ENCODE measurements at regions not wholly inside any gene's neighbourhood (a gene's known extent, or its start where the extent isn't known, plus 50 kb on each side); places are given as distances from the start of the nearest gene placed in this dataset.

DNA sequence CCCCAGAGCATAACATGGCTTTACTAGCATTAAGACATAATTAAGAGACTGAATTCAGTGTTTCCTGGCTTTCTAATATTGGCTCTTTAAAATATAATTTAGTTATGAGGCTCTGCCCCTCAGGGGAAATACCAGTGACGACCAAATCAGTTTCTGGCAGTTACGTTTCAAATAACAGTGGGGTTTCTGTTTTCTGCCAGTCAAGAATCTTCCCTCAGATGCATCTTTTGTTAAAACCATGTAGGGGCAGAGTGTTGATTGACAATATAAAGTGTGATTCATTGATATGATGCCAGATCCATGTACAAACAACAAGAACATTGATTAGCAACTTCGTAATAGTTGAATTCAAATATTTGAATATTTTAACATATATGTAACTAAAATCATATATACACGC, 1169.7 kb downstream of the DIAPH3 start:
- Histone ChIP-seq H3K9me2 (replicated peaks; ENCODE audit: insufficient read depth, low read length) (no peaks in the 10 kb centered on the region), H3K4me1 (ENCODE audit: low read length) (no peaks in the 10 kb centered on the region), H3K27ac (ENCODE audit: low read length) (no peak overlapping the region), H3K27me3 (replicated peaks; ENCODE audit: insufficient read depth, low read length) (no peaks in the 10 kb centered on the region), H3K9me3 (replicated peaks; ENCODE audit: insufficient read depth, low read length) (no peaks in the 10 kb centered on the region), H3K9ac (ENCODE audit: low read length) (no peak overlapping the region), H3F3A (ENCODE audit: insufficient read depth, low read length) (no peaks in the 10 kb centered on the region), H3K36me3 (replicated peaks; ENCODE audit: insufficient read depth, low read length) (no peaks in the 10 kb centered on the region), H2AFZ (ENCODE audit: low read length) (no peak overlapping the region), H3K4me2 (ENCODE audit: low read depth, low read length) (no peak overlapping the region), H3K79me2 (ENCODE audit: low read length) (no peaks in the 10 kb centered on the region), H4K20me1 (ENCODE audit: insufficient read depth, low read length) (no peaks in the 10 kb centered on the region), H3K4me3 (ENCODE audit: low read length) (no peak overlapping the region)
- no peak for TF ChIP-seq EZH2phosphoT487 (IDR thresholded peaks at IDR 0.05; ENCODE audit: low read length)
- DNase-seq: no peak

DNA sequence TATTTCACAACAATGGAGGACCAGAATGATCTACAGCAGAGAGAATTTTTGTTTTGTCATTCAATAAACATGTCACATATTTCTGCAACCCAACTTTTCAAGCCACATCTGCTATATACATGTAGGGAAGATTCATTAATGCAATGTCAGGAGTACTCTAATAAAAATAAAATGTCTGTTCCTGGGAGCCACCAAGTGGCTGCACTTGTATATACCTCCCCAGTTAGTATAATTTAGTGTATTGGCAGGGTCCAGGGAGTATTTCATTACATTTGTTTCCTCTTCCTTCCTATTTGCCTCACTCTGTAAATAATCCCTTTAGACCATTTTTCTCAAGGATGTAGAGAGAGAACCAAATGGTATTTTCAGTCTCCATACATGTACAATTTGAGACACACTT, 1169.0 kb downstream of the DIAPH3 start:
- H3K27me3 ChIP-seq (replicated peaks; ENCODE audit: insufficient read depth, low read length): no peaks in the 10 kb centered on the region
- no peaks in the 10 kb centered on the region for H3K36me3 ChIP-seq (replicated peaks; ENCODE audit: insufficient read depth, low read length)
- TF ChIP-seq EZH2 (optimal IDR thresholded peaks at IDR 0.05; ENCODE audit: low read depth, low read length): no peak
- TF ChIP-seq, protein P1, sequence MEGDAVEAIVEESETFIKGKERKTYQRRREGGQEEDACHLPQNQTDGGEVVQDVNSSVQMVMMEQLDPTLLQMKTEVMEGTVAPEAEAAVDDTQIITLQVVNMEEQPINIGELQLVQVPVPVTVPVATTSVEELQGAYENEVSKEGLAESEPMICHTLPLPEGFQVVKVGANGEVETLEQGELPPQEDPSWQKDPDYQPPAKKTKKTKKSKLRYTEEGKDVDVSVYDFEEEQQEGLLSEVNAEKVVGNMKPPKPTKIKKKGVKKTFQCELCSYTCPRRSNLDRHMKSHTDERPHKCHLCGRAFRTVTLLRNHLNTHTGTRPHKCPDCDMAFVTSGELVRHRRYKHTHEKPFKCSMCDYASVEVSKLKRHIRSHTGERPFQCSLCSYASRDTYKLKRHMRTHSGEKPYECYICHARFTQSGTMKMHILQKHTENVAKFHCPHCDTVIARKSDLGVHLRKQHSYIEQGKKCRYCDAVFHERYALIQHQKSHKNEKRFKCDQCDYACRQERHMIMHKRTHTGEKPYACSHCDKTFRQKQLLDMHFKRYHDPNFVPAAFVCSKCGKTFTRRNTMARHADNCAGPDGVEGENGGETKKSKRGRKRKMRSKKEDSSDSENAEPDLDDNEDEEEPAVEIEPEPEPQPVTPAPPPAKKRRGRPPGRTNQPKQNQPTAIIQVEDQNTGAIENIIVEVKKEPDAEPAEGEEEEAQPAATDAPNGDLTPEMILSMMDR (IDR thresholded peaks at IDR 0.05; ENCODE audit: low read length): no peak
- TF ChIP-seq EZH2phosphoT487 (IDR thresholded peaks at IDR 0.05; ENCODE audit: low read length): no peak
- no peaks in the 10 kb centered on the region for H3F3A ChIP-seq (ENCODE audit: insufficient read depth, low read length)
- H2AFZ ChIP-seq (ENCODE audit: low read length): no peak overlapping the region
- H3K9me2 ChIP-seq (replicated peaks; ENCODE audit: insufficient read depth, low read length): no peaks in the 10 kb centered on the region
- no peaks in the 10 kb centered on the region for H4K20me1 ChIP-seq (ENCODE audit: insufficient read depth, low read length)
- no peak overlapping the region for H3K9ac ChIP-seq (ENCODE audit: low read length)
- H3K79me2 ChIP-seq (ENCODE audit: low read length): no peaks in the 10 kb centered on the region
- H3K27ac ChIP-seq (ENCODE audit: low read length): no peak overlapping the region
- DNase-seq: no peak
- no peaks in the 10 kb centered on the region for H3K4me1 ChIP-seq (ENCODE audit: low read length)
- no peak overlapping the region for H3K4me2 ChIP-seq (ENCODE audit: low read depth, low read length)
- no peaks in the 10 kb centered on the region for H3K9me3 ChIP-seq (replicated peaks; ENCODE audit: insufficient read depth, low read length)
- H3K4me3 ChIP-seq (ENCODE audit: low read length): no peak overlapping the region

DNA sequence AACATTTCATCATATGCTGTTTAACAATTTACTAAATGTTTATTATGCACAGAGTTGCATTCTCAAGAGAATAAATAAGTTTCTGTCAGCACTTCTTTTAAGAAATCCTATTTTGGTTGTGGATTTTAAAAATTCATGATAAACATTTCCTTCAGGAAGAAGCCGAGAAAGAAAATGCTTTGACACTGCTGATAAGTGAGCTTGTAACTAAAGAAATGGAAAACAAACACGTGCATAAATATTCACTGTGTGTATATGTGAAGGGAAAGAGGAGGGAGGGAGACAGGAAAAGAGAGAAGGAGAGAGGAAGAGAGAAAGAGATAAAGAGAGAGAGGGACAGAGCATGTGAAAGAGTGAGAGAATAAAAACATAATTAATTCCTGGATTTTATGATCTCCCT, 1165.0 kb downstream of the DIAPH3 start:
- Histone ChIP-seq H3K4me1 (ENCODE audit: low read length) (no peaks in the 10 kb centered on the region), H4K20me1 (ENCODE audit: insufficient read depth, low read length) (no peaks in the 10 kb centered on the region), H3K9me2 (replicated peaks; ENCODE audit: insufficient read depth, low read length) (no peaks in the 10 kb centered on the region), H3F3A (ENCODE audit: insufficient read depth, low read length) (no peaks in the 10 kb centered on the region), H3K79me2 (ENCODE audit: low read length) (no peaks in the 10 kb centered on the region), H3K4me3 (ENCODE audit: low read length) (no peak overlapping the region), H3K27ac (ENCODE audit: low read length) (no peak overlapping the region), H3K9ac (ENCODE audit: low read length) (no peak overlapping the region), H3K27me3 (replicated peaks; ENCODE audit: insufficient read depth, low read length) (no peaks in the 10 kb centered on the region), H3K36me3 (replicated peaks; ENCODE audit: insufficient read depth, low read length) (no peaks in the 10 kb centered on the region), H3K9me3 (replicated peaks; ENCODE audit: insufficient read depth, low read length) (no peaks in the 10 kb centered on the region), H2AFZ (ENCODE audit: low read length) (no peak overlapping the region), H3K4me2 (ENCODE audit: low read depth, low read length) (no peak overlapping the region)
- TF ChIP-seq, protein P1 (IDR thresholded peaks at IDR 0.05; ENCODE audit: low read length): no peak
- no peak for TF ChIP-seq EZH2 (optimal IDR thresholded peaks at IDR 0.05; ENCODE audit: low read depth, low read length)
- no peak for DNase-seq

DNA sequence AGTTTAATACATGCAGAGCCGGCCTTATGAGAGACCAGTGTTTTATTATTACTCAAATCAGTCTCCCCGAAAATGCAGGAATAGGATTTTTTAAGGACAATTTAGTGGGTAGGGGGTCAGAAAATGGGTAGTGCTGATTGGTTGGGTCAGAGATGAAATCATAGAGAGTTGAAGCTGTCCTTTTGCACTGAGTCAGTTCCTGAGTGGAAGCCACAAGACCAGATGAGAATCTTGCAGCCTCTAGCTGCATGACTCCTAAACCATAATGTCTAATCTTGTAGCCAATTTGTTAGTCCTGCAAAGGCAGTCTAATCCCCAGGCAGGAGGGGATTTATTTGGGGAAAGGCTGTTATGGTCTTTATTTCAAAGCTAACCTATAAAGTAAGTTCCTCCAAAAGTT, 1163.9 kb downstream of the DIAPH3 start:
- Histone ChIP-seq H3K4me1 (ENCODE audit: low read length) (no peaks in the 10 kb centered on the region), H3K36me3 (replicated peaks; ENCODE audit: insufficient read depth, low read length) (no peaks in the 10 kb centered on the region), H3K4me2 (ENCODE audit: low read depth, low read length) (no peak overlapping the region), H3F3A (ENCODE audit: insufficient read depth, low read length) (no peaks in the 10 kb centered on the region), H4K20me1 (ENCODE audit: insufficient read depth, low read length) (no peaks in the 10 kb centered on the region), H3K27ac (ENCODE audit: low read length) (no peak overlapping the region), H2AFZ (ENCODE audit: low read length) (no peak overlapping the region), H3K9me3 (replicated peaks; ENCODE audit: insufficient read depth, low read length) (no peaks in the 10 kb centered on the region), H3K79me2 (ENCODE audit: low read length) (no peaks in the 10 kb centered on the region), H3K27me3 (replicated peaks; ENCODE audit: insufficient read depth, low read length) (no peaks in the 10 kb centered on the region), H3K4me3 (ENCODE audit: low read length) (no peak overlapping the region), H3K9me2 (replicated peaks; ENCODE audit: insufficient read depth, low read length) (no peaks in the 10 kb centered on the region), H3K9ac (ENCODE audit: low read length) (no peak overlapping the region)
- TF ChIP-seq EZH2phosphoT487 (IDR thresholded peaks at IDR 0.05; ENCODE audit: low read length): no peak
- TF ChIP-seq, protein P1 (IDR thresholded peaks at IDR 0.05; ENCODE audit: low read length): no peak
- TF ChIP-seq EZH2 (optimal IDR thresholded peaks at IDR 0.05; ENCODE audit: low read depth, low read length): no peak
- DNase-seq: no peak
